Stimulated activated CD4-positive, alpha-beta T cell treated with anti-CD3 and anti-CD28 coated beads, TNF-alpha, amount 100 ng/mL, for 4 hours (primary cell): ENCODE measurements at regions not wholly inside any gene's neighbourhood (a gene's known extent, or its start where the extent isn't known, plus 50 kb on each side); places are given as distances from the start of the nearest gene placed in this dataset.

Experiments used
- DNase-seq, 3 experiments: peaks; one replicate each; pipeline ENCODE4 v3.0.0-alpha.2; 2020; ENCODE audit warnings: low read depth in 3 of 3

DNA sequence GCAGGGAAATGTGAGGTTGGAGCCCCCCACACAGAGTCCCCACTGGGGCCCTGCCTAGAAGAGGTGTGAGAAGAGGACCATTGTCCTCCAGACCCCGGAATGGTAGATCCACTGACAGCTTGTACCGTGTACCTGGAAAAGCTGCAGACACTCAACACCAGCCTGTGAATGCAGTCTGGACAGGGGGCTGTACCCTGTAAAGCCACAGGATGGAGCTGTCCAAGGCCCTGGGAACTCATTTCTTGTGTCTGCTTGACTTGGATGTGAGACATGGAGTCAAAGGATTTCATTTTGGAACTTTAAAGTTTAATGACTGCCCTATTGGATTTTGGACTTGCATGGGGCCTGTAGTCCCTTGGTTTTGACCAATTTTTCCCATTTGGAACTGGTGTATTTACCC, 535.0 kb upstream of the MEF2C start:
- DNase-seq = no peak

- no peak for DNase-seq
Observed at GRCh38 chr5:89417515-89417914, 534.5 kb upstream of the MEF2C start.

- no peak for DNase-seq
Observed at GRCh38 chr5:89411891-89412290, 528.9 kb upstream of the MEF2C start.

DNA sequence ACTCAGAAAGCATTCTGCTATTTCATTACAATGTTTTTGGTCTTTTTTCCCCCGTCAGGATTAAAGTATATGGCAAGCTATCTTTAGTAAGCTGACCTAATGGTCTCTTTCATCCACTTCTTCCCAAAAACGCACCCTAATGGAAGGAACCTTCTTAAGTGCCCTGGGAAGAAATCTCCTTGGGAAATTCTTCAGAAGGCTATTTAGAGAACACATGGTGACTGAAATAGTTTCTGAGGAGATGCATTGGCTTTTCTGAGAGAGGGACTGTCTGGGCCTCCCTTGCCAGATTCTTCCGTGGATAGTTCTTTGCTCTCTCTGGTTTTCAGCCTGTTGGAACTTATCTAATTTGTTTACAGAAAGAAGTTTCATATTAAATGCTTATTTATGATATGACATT, 524.1 kb upstream of the MEF2C start:
- no peak for DNase-seq

DNA sequence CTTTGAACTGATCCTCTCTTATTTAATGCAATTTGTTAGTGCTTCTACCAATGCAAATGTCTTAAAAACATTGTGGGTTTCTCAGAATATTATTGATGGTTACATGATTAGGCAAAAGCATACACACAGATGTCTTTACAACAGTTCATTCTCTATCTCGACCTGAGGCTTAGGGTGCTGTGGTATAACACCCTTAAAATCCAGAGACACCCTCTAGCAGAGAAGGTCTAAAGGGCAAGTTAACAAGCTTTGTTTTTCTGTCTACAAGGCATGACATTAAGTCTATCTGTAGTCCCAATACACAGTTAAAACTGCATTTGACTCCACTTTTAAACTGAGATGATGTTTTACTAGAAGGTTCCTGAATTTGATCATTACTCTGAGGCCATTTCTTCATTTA, 518.7 kb upstream of the MEF2C start:
- no peak for DNase-seq

DNA sequence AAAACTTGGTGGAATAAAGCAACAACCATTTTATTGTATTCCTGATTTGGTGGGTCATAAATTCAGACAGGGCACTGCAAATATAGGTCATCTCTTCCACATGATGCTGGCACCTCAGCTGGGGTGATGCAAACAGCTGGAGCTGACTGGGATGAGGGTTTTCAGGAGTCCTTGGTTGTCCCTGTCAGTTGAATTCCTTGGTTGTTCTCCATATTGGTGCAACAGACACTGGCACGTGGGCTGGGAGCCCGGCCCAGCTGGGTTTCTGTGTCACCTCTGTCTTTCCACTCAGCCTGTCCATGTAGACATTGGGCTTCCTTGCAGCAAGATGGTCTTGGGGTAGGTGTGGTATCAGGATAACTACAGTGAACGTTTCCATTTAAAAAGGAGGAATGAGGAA, 518.0 kb upstream of the MEF2C start:
- DNase-seq = no peak

DNA sequence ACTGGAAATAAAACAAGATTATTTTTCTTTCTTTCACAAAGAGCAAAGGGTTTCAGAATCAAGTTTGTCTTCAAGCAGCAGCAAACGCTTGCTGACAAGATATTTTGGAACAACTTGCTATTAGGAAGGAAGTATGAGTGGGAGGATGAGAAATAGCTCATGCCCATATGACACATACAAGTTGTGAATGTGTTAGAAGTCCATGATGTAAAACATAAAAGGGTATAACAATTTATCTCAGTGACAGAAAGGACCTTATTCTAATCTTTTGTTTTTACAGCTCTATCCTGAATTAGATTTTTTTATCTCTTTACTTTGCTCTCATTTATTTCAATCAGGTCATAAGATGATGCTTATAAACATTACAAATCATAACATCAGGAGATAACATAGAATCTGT, 516.6 kb upstream of the MEF2C start:
- DNase-seq = no peak

DNA sequence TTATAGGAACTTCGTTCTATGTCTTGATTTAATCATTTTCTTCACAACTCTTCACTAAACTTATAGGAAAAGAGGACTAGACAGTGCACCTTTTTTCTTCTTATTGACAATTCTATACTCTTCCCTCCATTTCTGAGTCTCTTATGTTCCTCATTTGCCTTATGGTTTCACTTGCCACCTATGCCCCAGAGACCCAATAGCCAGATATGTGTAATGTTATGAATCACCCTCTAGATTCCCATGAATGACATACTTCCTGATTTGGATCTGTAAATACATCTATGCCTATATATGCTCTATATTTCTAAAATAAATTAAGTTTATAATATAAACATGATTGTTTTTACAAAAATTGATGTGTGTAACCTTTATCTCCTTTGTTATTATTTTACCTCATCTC, 514.1 kb upstream of the MEF2C start:
- DNase-seq = no peak

DNA sequence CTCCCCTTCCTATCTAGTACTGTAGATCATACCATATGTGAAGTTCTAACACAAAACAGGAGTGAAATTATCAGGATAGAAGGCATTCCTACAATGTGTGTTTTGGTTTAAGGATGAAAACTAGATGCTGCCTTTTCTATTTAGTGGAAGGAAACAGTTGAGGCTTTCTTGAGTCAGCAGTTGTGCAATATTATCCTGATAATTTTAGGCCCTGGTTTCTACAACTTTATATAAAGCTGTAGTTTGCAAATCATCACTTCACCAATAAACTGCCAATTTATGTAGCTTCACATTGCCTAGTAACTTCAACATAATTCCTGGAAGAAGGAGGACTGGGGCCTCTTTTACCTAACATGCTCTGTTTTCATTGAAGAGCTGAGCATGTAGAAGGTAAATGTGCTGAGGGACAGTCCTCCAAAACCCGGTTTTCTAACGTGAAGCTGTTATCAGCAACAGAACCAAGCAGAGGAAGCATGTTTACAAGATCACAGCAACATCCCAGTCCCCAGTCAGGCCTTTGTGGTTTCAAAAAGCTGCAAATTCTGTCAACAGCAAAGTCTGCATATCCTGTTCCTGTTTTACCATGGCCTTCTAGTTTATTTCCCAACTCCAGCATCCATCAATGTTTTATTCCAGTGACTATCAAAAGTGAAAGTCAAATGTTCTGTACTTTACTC, 513.4 kb upstream of the MEF2C start:
- DNase-seq = no peak

DNA sequence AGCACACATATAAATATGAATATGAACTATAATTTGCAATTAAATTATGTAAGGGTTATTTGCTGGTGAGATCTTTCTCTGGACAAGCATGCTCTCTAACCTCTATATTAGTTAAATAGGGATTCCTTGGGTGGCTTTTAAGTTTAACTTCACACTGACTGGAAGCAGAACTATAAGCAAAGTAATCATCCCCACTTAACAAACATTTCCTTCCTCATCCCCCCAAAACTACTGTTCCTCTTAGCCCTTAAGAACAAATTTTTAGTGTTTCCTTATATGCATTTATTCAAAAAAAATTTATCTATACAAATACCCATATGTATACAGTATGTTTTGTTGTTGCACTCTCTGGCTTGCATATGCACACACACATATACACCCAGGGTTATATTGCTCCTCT, 512.1 kb upstream of the MEF2C start:
- DNase-seq = no peak

- DNase-seq = no peak
Observed at GRCh38 chr5:89388872-89389271, 505.9 kb upstream of the MEF2C start.

GRCh38 chr5:89384391-89384790, 501.4 kb upstream of the MEF2C start:
- no peak for DNase-seq

DNA sequence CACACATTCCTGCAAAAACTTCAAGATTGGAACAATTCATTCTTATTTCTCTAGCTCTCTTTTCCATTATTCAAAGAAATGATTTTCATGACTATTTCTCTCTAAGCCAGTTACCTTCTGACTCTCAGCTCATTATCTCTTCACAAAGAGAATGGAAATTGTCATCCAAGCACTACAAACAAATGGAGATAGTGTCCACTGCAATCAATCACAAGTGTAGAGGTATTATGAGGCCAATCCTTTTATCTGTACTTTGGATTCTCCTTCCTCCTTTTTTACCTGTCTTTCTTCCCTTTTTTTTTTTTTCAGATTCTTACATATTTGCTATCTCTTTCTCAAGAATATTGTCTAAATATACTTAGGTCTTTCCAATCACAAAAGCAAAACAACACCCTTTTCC, 497.7 kb upstream of the MEF2C start:
- DNase-seq = no peak

- DNase-seq = no peak
Observed at GRCh38 chr5:89377767-89378455, 494.9 kb upstream of the MEF2C start.

GRCh38 chr5:89374818-89375521, 492.0 kb upstream of the MEF2C start:
- no peak for DNase-seq

GRCh38 chr5:89374144-89374784, 491.3 kb upstream of the MEF2C start:
- DNase-seq = no peak

DNA sequence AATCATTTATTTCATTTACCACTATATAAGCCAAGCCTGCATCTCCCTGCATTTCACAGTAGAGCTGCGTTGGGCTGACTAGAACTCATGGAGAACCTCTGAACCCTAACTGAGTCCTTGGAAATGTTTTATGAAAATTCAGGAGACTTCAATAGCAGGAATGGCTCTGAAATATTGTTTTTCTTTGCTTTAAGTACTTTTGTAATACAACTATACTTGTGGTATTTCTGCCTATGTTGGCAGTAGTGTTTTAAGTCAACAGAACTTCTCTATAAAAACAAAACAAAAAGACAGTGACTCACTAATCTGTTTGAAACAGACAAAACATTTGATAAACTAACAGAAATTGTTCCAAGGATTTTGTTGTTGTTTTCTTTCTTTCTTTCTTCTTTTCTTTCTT, 489.2 kb upstream of the MEF2C start:
- no peak for DNase-seq

DNA sequence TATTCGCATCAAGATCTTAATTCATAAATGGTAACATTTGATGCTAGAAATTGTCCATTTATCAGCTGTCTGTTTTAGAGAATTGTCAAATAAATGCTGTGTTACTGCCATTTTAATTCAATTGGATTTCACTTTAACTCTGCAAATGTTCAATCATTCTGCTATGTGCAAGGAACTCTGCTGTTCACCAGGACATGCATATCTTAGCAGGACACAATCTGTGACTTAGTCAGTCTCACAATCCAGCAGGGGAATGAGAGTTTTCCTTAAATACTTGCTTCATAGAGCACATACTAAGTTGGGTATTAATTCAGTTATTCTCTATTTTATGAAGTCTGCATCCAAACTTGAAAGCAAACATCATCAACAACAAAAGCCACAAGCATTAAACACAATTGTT, 488.7 kb upstream of the MEF2C start:
- no peak for DNase-seq

- no peak for DNase-seq
Observed at GRCh38 chr5:89359046-89359445, 476.1 kb upstream of the MEF2C start.

DNA sequence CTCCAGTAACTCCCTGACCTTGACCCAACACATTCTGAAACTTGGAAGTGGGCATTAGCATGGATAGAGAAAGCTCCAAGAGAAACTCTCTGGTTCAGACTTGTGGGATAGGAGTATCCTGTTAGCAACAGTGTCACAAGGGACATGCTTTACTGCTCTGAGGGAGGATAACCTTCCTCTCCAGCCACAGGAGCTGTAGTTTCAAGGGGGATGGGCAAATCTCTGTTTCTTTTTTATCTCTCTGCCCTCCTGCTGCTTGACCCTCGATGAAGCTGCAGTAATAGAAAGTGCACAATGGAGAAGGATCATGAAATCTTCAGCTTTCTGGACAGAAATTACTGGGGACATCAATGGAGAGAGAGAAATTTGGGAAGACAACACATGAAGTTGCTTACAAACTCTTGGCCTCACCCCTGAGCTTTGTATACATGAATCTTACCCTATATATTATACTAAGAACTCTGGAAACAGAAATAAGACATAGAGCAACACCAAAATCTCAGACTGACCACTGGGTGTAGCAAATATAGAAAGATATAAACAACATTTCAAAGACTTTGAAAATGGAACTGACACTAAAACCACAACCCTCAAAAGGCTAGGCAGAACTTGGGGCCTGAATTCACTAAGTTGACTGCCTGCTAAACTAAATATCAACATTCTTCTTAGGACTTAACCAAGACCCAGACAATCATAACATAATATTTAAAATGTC, 471.0 kb upstream of the MEF2C start:
- DNase-seq = no peak

- no peak for DNase-seq
Observed at GRCh38 chr5:89351975-89352374, 469.0 kb upstream of the MEF2C start.

DNA sequence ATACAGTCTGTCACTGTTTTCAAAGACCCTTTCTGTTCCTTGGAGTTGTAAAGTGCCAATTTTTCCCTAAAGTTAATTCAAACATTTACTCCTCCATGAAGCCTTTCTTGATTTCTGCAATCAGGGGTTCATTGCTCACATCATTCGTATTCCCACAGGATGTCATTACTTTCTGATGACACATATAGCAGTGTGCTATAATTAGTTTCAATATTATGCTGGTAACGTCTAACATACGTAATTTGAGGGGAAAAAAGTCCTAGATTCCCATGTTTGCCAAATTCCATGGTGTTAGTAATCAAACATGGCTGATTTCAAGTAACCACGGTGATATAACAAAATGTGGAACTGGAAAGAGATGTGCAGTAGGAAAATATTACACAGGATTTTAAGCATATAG, 468.2 kb upstream of the MEF2C start:
- DNase-seq = no peak
